HG02588 (cell line): ENCODE measurements at regions not wholly inside any gene's neighbourhood (a gene's known extent, or its start where the extent isn't known, plus 50 kb on each side); places are given as distances from the start of the nearest gene placed in this dataset.

Experiments used
- ATAC-seq: cut with Tn5 transposase; IDR thresholded peaks from one replicate; pipeline ENCODE4 v1.9.1; 2021; ENCODE audit warnings: mild to moderate bottlenecking, moderate library complexity; ENCODE audit not compliant: unreplicated experiment

- ATAC-seq: no peak
Measured at GRCh38 chr16:63612462-63613227, 1509.2 kb downstream of the CDH11 start.

GRCh38 chr16:63606778-63607177 is 1515.1 kb downstream of the CDH11 start:
- no peak for ATAC-seq

- ATAC-seq: no peak
Measured at GRCh38 chr16:63602206-63602927, 1519.5 kb downstream of the CDH11 start.

- ATAC-seq: no peak
Measured at GRCh38 chr16:63596716-63597115, 1525.1 kb downstream of the CDH11 start.

- ATAC-seq: no peak
Measured at GRCh38 chr16:63592852-63593251, 1529.0 kb downstream of the CDH11 start.

GRCh38 chr16:63581570-63581969 is 1540.3 kb downstream of the CDH11 start:
- no peak for ATAC-seq

GRCh38 chr16:63578791-63579190 is 1542.6 kb upstream of the CDH8 start:
- ATAC-seq: no peak

GRCh38 chr16:63577891-63578290 is 1541.7 kb upstream of the CDH8 start:
- no peak for ATAC-seq

- no peak for ATAC-seq
Measured at GRCh38 chr16:63575041-63575440, 1538.8 kb upstream of the CDH8 start.

GRCh38 chr16:63568164-63568563 is 1531.9 kb upstream of the CDH8 start:
- ATAC-seq: no peak

GRCh38 chr16:63563819-63564505 is 1527.7 kb upstream of the CDH8 start:
- no peak for ATAC-seq

- ATAC-seq: no peak
Measured at GRCh38 chr16:63553980-63554379, 1517.7 kb upstream of the CDH8 start.

GRCh38 chr16:63539276-63539675 is 1503.0 kb upstream of the CDH8 start:
- no peak for ATAC-seq

- ATAC-seq: no peak
Measured at GRCh38 chr16:63530974-63531373, 1494.7 kb upstream of the CDH8 start.

- ATAC-seq: no peak
Measured at GRCh38 chr16:63530208-63530607, 1494.0 kb upstream of the CDH8 start.

- ATAC-seq: no peak
Measured at GRCh38 chr16:63527404-63527803, 1491.2 kb upstream of the CDH8 start.

GRCh38 chr16:63516394-63516793 is 1480.2 kb upstream of the CDH8 start:
- ATAC-seq: no peak

GRCh38 chr16:63512910-63513309 is 1476.7 kb upstream of the CDH8 start:
- ATAC-seq: no peak

- no peak for ATAC-seq
Measured at GRCh38 chr16:63497408-63497807, 1461.2 kb upstream of the CDH8 start.

GRCh38 chr16:63496282-63496681 is 1460.0 kb upstream of the CDH8 start:
- no peak for ATAC-seq

GRCh38 chr16:63488955-63489354 is 1452.7 kb upstream of the CDH8 start:
- no peak for ATAC-seq

GRCh38 chr16:63481060-63481459 is 1444.8 kb upstream of the CDH8 start:
- no peak for ATAC-seq
